Keratinocyte (primary cell): ENCODE measurements at regions not wholly inside any gene's neighbourhood (a gene's known extent, or its start where the extent isn't known, plus 50 kb on each side); places are given as distances from the start of the nearest gene placed in this dataset.

Source experiments
- DNase-seq: peaks from one replicate; pipeline ENCODE4 v3.0.0-alpha.2; 2011; ENCODE audit warnings: low read depth, missing footprints, low spot score
- FAIRE-seq: peaks from 2 replicates; lab custom pipeline; 2011; peaks lifted over from hg19 to GRCh38; lab: Jason Lieb, UNC
- H2AFZ ChIP-seq: 2 replicates; pipeline ENCODE4 v1.6.0; 2012; ENCODE audit warnings: low read length, control low read depth, inconsistent platforms; ENCODE audit not compliant: control insufficient read depth
- H3K27ac ChIP-seq: 2 replicates; pipeline ENCODE4 v1.5.1; 2011; ENCODE audit warnings: low read length; ENCODE audit not compliant: control insufficient read depth, insufficient read depth
- H3K27me3 ChIP-seq: 3 replicates; pipeline ENCODE4 v1.6.0; 2011; ENCODE audit warnings: low read length; ENCODE audit not compliant: control insufficient read depth, insufficient read depth; ENCODE audit errors: extremely low read depth
- H3K36me3 ChIP-seq, 2 experiments: 2 replicates in 1 of 2; 3 replicates in 1 of 2; pipeline ENCODE4 v1.5.1; 2011; ENCODE audit warnings: low read length in 2 of 2, mild to moderate bottlenecking in 1 of 2; ENCODE audit not compliant: control insufficient read depth in 2 of 2, insufficient read depth in 2 of 2; ENCODE audit errors: extremely low read depth in 1 of 2
- H3K4me1 ChIP-seq: 3 replicates; pipeline ENCODE4 v1.5.1; 2011; ENCODE audit warnings: low read length; ENCODE audit not compliant: control insufficient read depth, insufficient read depth; ENCODE audit errors: extremely low read depth
- H3K4me2 ChIP-seq: 3 replicates; pipeline ENCODE4 v1.6.0; 2011; ENCODE audit warnings: low read depth, low read length; ENCODE audit not compliant: control insufficient read depth, insufficient read depth; ENCODE audit errors: extremely low read depth
- H3K4me3 ChIP-seq, 3 experiments: fragments of 200-600 bp in 1 of 3; sonication (generic) in 1 of 3; 2 replicates in 2 of 3; 3 replicates in 1 of 3; pipeline ENCODE4 v1.5.1; 2011 to 2016; ENCODE audit warnings: low read length in 3 of 3, mild to moderate bottlenecking in 3 of 3, control low read depth in 2 of 3, inconsistent platforms in 1 of 3, low read depth in 1 of 3, mixed read lengths in 1 of 3, mixed run types in 1 of 3, moderate library complexity in 1 of 3; ENCODE audit not compliant: control insufficient read depth in 2 of 3, insufficient read depth in 2 of 3; ENCODE audit errors: extremely low read depth in 1 of 3
- H3K79me2 ChIP-seq: 2 replicates; pipeline ENCODE4 v1.6.0; 2012; ENCODE audit warnings: low read length; ENCODE audit not compliant: control insufficient read depth, insufficient read depth
- H3K9ac ChIP-seq: 3 replicates; pipeline ENCODE4 v1.6.0; 2011; ENCODE audit warnings: low read length; ENCODE audit not compliant: control insufficient read depth, insufficient read depth; ENCODE audit errors: extremely low read depth
- H3K9me1 ChIP-seq: 3 replicates; pipeline ENCODE4 v1.6.0; 2011; ENCODE audit warnings: low read length; ENCODE audit not compliant: control insufficient read depth, insufficient read depth; ENCODE audit errors: extremely low read depth
- H3K9me3 ChIP-seq: 2 replicates; pipeline ENCODE4 v1.5.1; 2012; ENCODE audit warnings: low read depth, low read length; ENCODE audit not compliant: control insufficient read depth
- H4K20me1 ChIP-seq: 3 replicates; pipeline ENCODE4 v1.6.0; 2011; ENCODE audit warnings: low read length; ENCODE audit not compliant: control insufficient read depth, insufficient read depth; ENCODE audit errors: extremely low read depth
- CTCF ChIP-seq, 3 experiments: IDR thresholded peaks in 1 of 3; conservative IDR thresholded peaks in 1 of 3; optimal IDR thresholded peaks in 1 of 3; 2 replicates in 2 of 3; 3 replicates in 1 of 3; pipeline versions ENCODE3 to v1.5.1; 2011; ENCODE audit warnings: low read length in 3 of 3, mild to moderate bottlenecking in 3 of 3, moderate library complexity in 2 of 3, control low read depth in 1 of 3, inconsistent platforms in 1 of 3; ENCODE audit not compliant: insufficient read depth in 2 of 3; ENCODE audit errors: extremely low read depth in 1 of 3
- EZH2 ChIP-seq: IDR thresholded peaks from one replicate; pipeline ENCODE4 v1.6.1; 2012; ENCODE audit warnings: inconsistent platforms, mild to moderate bottlenecking, low read length, moderate library complexity
- dilution Hi-C: fragments of 300-500 bp; cut with MboI; formaldehyde crosslinking; loops from one replicate; pipeline ENCODE4 v1.7.0; 2020; ENCODE audit warnings: low sequenced_read_pairs; ENCODE audit not compliant: extremely low pct_ligation_motif_present

- no peak overlapping the region for H2AFZ ChIP-seq
- FAIRE-seq (no peak), DNase-seq (no peak)
- H3K9ac ChIP-seq: no peak overlapping the region
- no peaks in the 10 kb centered on the region for H3K36me3 ChIP-seq
- H3K9me3 ChIP-seq: no peaks in the 10 kb centered on the region
- no peak overlapping the region for H3K4me2 ChIP-seq
- peaks cover 4% of the 10 kb centered on the region for H3K4me1 ChIP-seq
- H3K27ac ChIP-seq: no peak overlapping the region
- no peaks in the 10 kb centered on the region for H4K20me1 ChIP-seq
- H3K79me2 ChIP-seq: no peaks in the 10 kb centered on the region
- no peaks in the 10 kb centered on the region for H3K9me1 ChIP-seq
- dilution Hi-C loops: no loop called here
- TF ChIP-seq CTCF (optimal IDR thresholded peaks at IDR 0.05 in 1 of 3, IDR thresholded peaks at IDR 0.05 in 1 of 3, conservative IDR thresholded peaks at IDR 0.05 in 1 of 3; ENCODE audit: extremely low read depth in 1 of 3, insufficient read depth in 2 of 3, low read length in 3 of 3) (no peak), EZH2 (no peak)
- no peak overlapping the region for H3K4me3 ChIP-seq
- H3K27me3 ChIP-seq: peaks cover 3% of the 10 kb centered on the region
Observed at GRCh38 chr1:23615423-23615822, 56.1 kb upstream of the ID3 start.

- Histone ChIP-seq H3K27me3 (peaks cover 3% of the 10 kb centered on the region), H3K9ac (no peak overlapping the region), H3K9me1 (no peaks in the 10 kb centered on the region), H3K4me1 (no peaks in the 10 kb centered on the region), H3K27ac (no peak overlapping the region), H3K9me3 (no peaks in the 10 kb centered on the region), H3K36me3 (no peaks in the 10 kb centered on the region), H2AFZ (no peak overlapping the region), H3K4me2 (no peak overlapping the region), H3K4me3 (no peak overlapping the region), H4K20me1 (no peaks in the 10 kb centered on the region), H3K79me2 (no peaks in the 10 kb centered on the region)
- dilution Hi-C loops: no loop called here
- no peak for TF ChIP-seq EZH2
- no peak for TF ChIP-seq CTCF (optimal IDR thresholded peaks at IDR 0.05 in 1 of 3, IDR thresholded peaks at IDR 0.05 in 1 of 3, conservative IDR thresholded peaks at IDR 0.05 in 1 of 3; ENCODE audit: extremely low read depth in 1 of 3, insufficient read depth in 2 of 3, low read length in 3 of 3)
- FAIRE-seq (no peak), DNase-seq (no peak)
Observed at GRCh38 chr1:23614032-23614660, 54.8 kb upstream of the ID3 start.
